IMR-90 (cell line): ENCODE measurements at regions not wholly inside any gene's neighbourhood (a gene's known extent, or its start where the extent isn't known, plus 50 kb on each side); places are given as distances from the start of the nearest gene placed in this dataset.
"Not testable (repeated sequence)": the region's sequence is repeated elsewhere in the genome, so short reads cannot be mapped to it uniquely, and the experiment has no call there.

ENCODE experiments used
- ATAC-seq: fragments of 200-7000 bp; cut with Tn5 transposase; 2 replicates; pipeline ENCODE4 v1.9.1; 2020; ENCODE audit warnings: low read depth, mild to moderate bottlenecking, moderate library complexity
- BruUV-seq: library from RNA; stranded (reverse); fragments of 400-500 nt; replicated peaks from 2 replicates; lab custom pipeline; 2021; lab: Mats Ljungman, UMichigan
- CTCF ChIA-PET: fragments of 300-600 bp; formaldehyde crosslinking; extraction: SDS; loops from one replicate; lab custom pipeline; 2021; ENCODE audit warnings: antibody characterized with exemption; lab: Yijun Ruan, JAX
- POLR2A ChIA-PET: fragments of 300-600 bp; sonication (Branson Sonifier 250); formaldehyde crosslinking; loops from one replicate; lab custom pipeline; 2022; ENCODE audit warnings: antibody characterized with exemption; ENCODE audit not compliant: unreplicated experiment; lab: Charles Lee
- DNase-seq: peaks from one replicate; pipeline ENCODE4 v3.0.0; 2013
- H2AFZ ChIP-seq: replicated peaks from 2 replicates; pipeline ENCODE3; 2013; ENCODE audit warnings: low read length, mild to moderate bottlenecking; ENCODE audit not compliant: poor library complexity
- H2AK5ac ChIP-seq: 2 replicates; pipeline ENCODE4 v1.6.1; 2013; ENCODE audit warnings: low read depth, low read length, inconsistent platforms
- H2AK9ac ChIP-seq: replicated peaks from 2 replicates; pipeline ENCODE3; 2013; ENCODE audit warnings: mild to moderate bottlenecking, low read depth, low read length, moderate library complexity; ENCODE audit not compliant: poor library complexity
- H2BK120ac ChIP-seq: 2 replicates; pipeline ENCODE4 v1.6.1; 2013; ENCODE audit warnings: low read depth, low read length, inconsistent platforms
- H2BK15ac ChIP-seq: 3 replicates; pipeline ENCODE4 v1.6.1; 2013; ENCODE audit warnings: low read depth, low read length, inconsistent platforms
- H2BK20ac ChIP-seq: 2 replicates; pipeline ENCODE4 v1.6.1; 2013; ENCODE audit warnings: low read depth, mild to moderate bottlenecking, inconsistent platforms, low read length, moderate library complexity
- H2BK5ac ChIP-seq: 2 replicates; pipeline ENCODE4 v1.6.1; 2013; ENCODE audit warnings: mild to moderate bottlenecking, low read depth, low read length, inconsistent platforms; ENCODE audit not compliant: poor library complexity, severe bottlenecking
- H3K14ac ChIP-seq: replicated peaks from 2 replicates; pipeline ENCODE4 v1.6.1; 2013; ENCODE audit warnings: low read depth, low read length, inconsistent platforms
- H3K18ac ChIP-seq: 2 replicates; pipeline ENCODE4 v1.6.1; 2013; ENCODE audit warnings: low read depth, low read length, control low read depth
- H3K23ac ChIP-seq: 2 replicates; pipeline ENCODE4 v1.6.1; 2013; ENCODE audit warnings: low read depth, low read length, inconsistent platforms
- H3K27ac ChIP-seq: 2 replicates; pipeline ENCODE4 v1.5.1; 2013; ENCODE audit warnings: mild to moderate bottlenecking, control low read depth, low read length; ENCODE audit not compliant: insufficient read depth
- H3K27me3 ChIP-seq: 2 replicates; pipeline ENCODE4 v1.6.1; 2013; ENCODE audit warnings: low read length; ENCODE audit not compliant: control insufficient read depth, insufficient read depth
- H3K36me3 ChIP-seq: 2 replicates; pipeline ENCODE4 v1.6.1; 2013; ENCODE audit warnings: low read length, mixed read lengths; ENCODE audit not compliant: control insufficient read depth, insufficient read depth
- H3K4ac ChIP-seq: 2 replicates; pipeline ENCODE4 v1.6.1; 2013; ENCODE audit warnings: low read depth, low read length, inconsistent platforms
- H3K4me1 ChIP-seq: 2 replicates; pipeline ENCODE4 v1.6.1; 2013; ENCODE audit warnings: low read length, mixed read lengths; ENCODE audit not compliant: control insufficient read depth, insufficient read depth
- H3K4me2 ChIP-seq: 2 replicates; pipeline ENCODE4 v1.6.1; 2013; ENCODE audit warnings: low read depth, mild to moderate bottlenecking, control low read depth, low read length, moderate library complexity
- H3K4me3 ChIP-seq: 2 replicates; pipeline ENCODE4 v1.5.1; 2013; ENCODE audit warnings: low read depth, mild to moderate bottlenecking, control low read depth, low read length, moderate library complexity; ENCODE audit not compliant: insufficient read depth
- H3K56ac ChIP-seq: 2 replicates; pipeline ENCODE4 v1.6.1; 2013; ENCODE audit warnings: low read length, inconsistent platforms; ENCODE audit not compliant: insufficient read depth; ENCODE audit errors: extremely low read depth
- H3K79me1 ChIP-seq, 2 experiments: 2 replicates each; pipeline ENCODE4 v1.6.1; 2013; ENCODE audit warnings: low read length in 2 of 2, inconsistent platforms in 1 of 2, low read depth in 1 of 2
- H3K9ac ChIP-seq: 2 replicates; pipeline ENCODE4 v1.6.1; 2013; ENCODE audit warnings: low read depth, low read length, control low read depth
- H3K9me1 ChIP-seq: 2 replicates; pipeline ENCODE4 v1.6.1; 2013; ENCODE audit warnings: low read length, inconsistent platforms; ENCODE audit not compliant: insufficient read depth
- H3K9me3 ChIP-seq: 2 replicates; pipeline ENCODE4 v1.6.1; 2013; ENCODE audit warnings: low read length; ENCODE audit not compliant: control insufficient read depth, insufficient read depth
- H4K20me1 ChIP-seq: 2 replicates; pipeline ENCODE4 v1.6.1; 2013; ENCODE audit warnings: low read length, inconsistent platforms; ENCODE audit not compliant: insufficient read depth
- H4K5ac ChIP-seq: 2 replicates; pipeline ENCODE4 v1.6.1; 2013; ENCODE audit warnings: mild to moderate bottlenecking, low read depth, low read length, control low read depth
- H4K8ac ChIP-seq, 2 experiments: 2 replicates each; pipeline ENCODE4 v1.6.1; 2013; ENCODE audit warnings: low read depth in 2 of 2, low read length in 2 of 2, control low read depth in 1 of 2, inconsistent platforms in 1 of 2
- H4K91ac ChIP-seq: 2 replicates; pipeline ENCODE4 v1.6.1; 2013; ENCODE audit warnings: low read depth, low read length, inconsistent platforms; ENCODE audit not compliant: insufficient read depth
- BHLHE40 ChIP-seq: fragments of 150-350 bp; IDR thresholded peaks from 2 replicates; pipeline ENCODE4 v1.6.1; 2016; ENCODE audit warnings: mild to moderate bottlenecking, low read depth, low read length
- CTCF ChIP-seq: conservative IDR thresholded peaks from 2 replicates; pipeline ENCODE4 v1.5.1; 2012; ENCODE audit warnings: mild to moderate bottlenecking, low read depth, low read length, improper control_type of control experiment
- RAD21 ChIP-seq: IDR thresholded peaks from 2 replicates; pipeline ENCODE4 v1.6.1; 2012; ENCODE audit warnings: low read length, improper control_type of control experiment
- SMC3 ChIP-seq: fragments of 150-350 bp; IDR thresholded peaks from 2 replicates; pipeline ENCODE4 v1.6.1; 2016; ENCODE audit warnings: low read depth, mild to moderate bottlenecking, antibody characterized with exemption, low read length, moderate library complexity
- WGBS, 2 experiments: methylation state at CpG; one replicate each; pipeline versions ENCODE4 v1.1.5 to v1.1.7; 2013; ENCODE audit warnings: missing lambda C conversion rate in 2 of 2; ENCODE audit not compliant: insufficient read length in 1 of 2; ENCODE audit errors: extremely low coverage in 2 of 2; 5-methylcytosine and 5-hydroxymethylcytosine counted together
- dilution Hi-C: fragments of 300-500 bp; cut with HindIII; formaldehyde crosslinking; loops from one replicate; pipeline ENCODE4 v1.14.3; 2018; ENCODE audit warnings: low sequenced_read_pairs; ENCODE audit not compliant: unreplicated experiment
- in situ Hi-C: fragments of 300-500 bp; cut with MboI; formaldehyde crosslinking; loops from 3 replicates; pipeline ENCODE4 v1.14.3; 2019; ENCODE audit warnings: low sequenced_read_pairs, inconsistent platforms, mixed read lengths
- intact Hi-C: fragments of 100-400 bp; cut with micrococcal nuclease; formaldehyde crosslinking; loops from 2 replicates; pipeline ENCODE4 v1.10.0; 2022

GRCh38 chrX:66110112-66110511, 53.9 kb upstream of the HEPH start:
- Histone ChIP-seq H3K4me1 (no peaks in the 10 kb centered on the region), H2AK5ac (no peak overlapping the region), H3K14ac (no peak overlapping the region), H3K27ac (no peak overlapping the region), H2BK20ac (no peak overlapping the region), H3K18ac (no peak overlapping the region), H3K56ac (no peak overlapping the region), H4K5ac (no peak overlapping the region), H3K4me3 (no peak overlapping the region), H2BK120ac (no peak overlapping the region), H3K9ac (no peak overlapping the region), H3K79me1 (no peaks in the 10 kb centered on the region), H3K23ac (no peak overlapping the region), H3K4ac (no peak overlapping the region), H3K4me2 (no peak overlapping the region), H2AFZ (no peak overlapping the region), H2BK5ac (no peak overlapping the region), H3K27me3 (no peaks in the 10 kb centered on the region), H3K9me1 (no peaks in the 10 kb centered on the region), H4K20me1 (no peaks in the 10 kb centered on the region), H4K8ac (no peak overlapping the region), H3K36me3 (no peaks in the 10 kb centered on the region), H2BK15ac (no peak overlapping the region), H4K91ac (no peak overlapping the region), H3K9me3 (no peaks in the 10 kb centered on the region), H2AK9ac (no peak overlapping the region)
- DNase-seq (peak; percentile 8), ATAC-seq (no peak)
- no CpG with 5 or more reads among the region's 3 CpGs for WGBS, 2 experiments
- ChIA-PET CTCF (interaction anchor here (0.7 kb wide), 1 partner anchor 471 kb away, joined by 4 read pairs; no protein-coding TSS in a partner anchor), POLR2A (no interaction called here)
- intact Hi-C loops (no loop called here), dilution Hi-C loops (no loop called here), in situ Hi-C loops (no loop called here)
- no TSS peak for BruUV-seq
- TF ChIP-seq RAD21: peak; percentile 13; the same call in 1 of the 2 replicates
- peak; percentile 21; the same call in 1 of the 2 replicates for TF ChIP-seq SMC3
- TF ChIP-seq CTCF: peak; percentile 52
- TF ChIP-seq BHLHE40: no peak

GRCh38 chrX:66107860-66108259, 56.2 kb upstream of the HEPH start:
- POLR2A ChIA-PET, H2AK9ac ChIP-seq, H2AFZ ChIP-seq, H3K9me3 ChIP-seq, H2BK15ac ChIP-seq, DNase-seq, dilution Hi-C loops, H3K4me3 ChIP-seq, H3K14ac ChIP-seq, H3K79me1 ChIP-seq, H4K20me1 ChIP-seq, H3K18ac ChIP-seq, ATAC-seq, BruUV-seq, H2AK5ac ChIP-seq, in situ Hi-C loops, CTCF ChIA-PET, H3K23ac ChIP-seq, H2BK20ac ChIP-seq, H3K4me1 ChIP-seq, H3K4me2 ChIP-seq, H4K8ac ChIP-seq, H3K27ac ChIP-seq, intact Hi-C loops, H3K4ac ChIP-seq, H3K27me3 ChIP-seq, H3K56ac ChIP-seq, H2BK120ac ChIP-seq, H3K9ac ChIP-seq, H2BK5ac ChIP-seq, H4K5ac ChIP-seq, H4K91ac ChIP-seq, H3K9me1 ChIP-seq, H3K36me3 ChIP-seq: not testable (repeated sequence)
- WGBS, 2 experiments: no CpG with 5 or more reads among the region's 4 CpGs
